SK-N-DZ (cell line): ENCODE measurements at regions not wholly inside any gene's neighbourhood (a gene's known extent, or its start where the extent isn't known, plus 50 kb on each side); places are given as distances from the start of the nearest gene placed in this dataset.

Experiments
- DNase-seq: peaks from one replicate; pipeline ENCODE4 v3.0.0-alpha.2; 2015; ENCODE audit warnings: low spot score

GRCh38 chr15:47194718-47195117 is 522.6 kb upstream of the SEMA6D start:
- DNase-seq: peak; percentile 35

- peak; percentile 93 for DNase-seq
Observed at GRCh38 chr15:47196048-47196447, 521.3 kb upstream of the SEMA6D start.

- no peak for DNase-seq
Observed at GRCh38 chr15:47203993-47204392, 513.3 kb upstream of the SEMA6D start.

GRCh38 chr15:47206358-47206978 is 510.8 kb upstream of the SEMA6D start:
- no peak for DNase-seq

- no peak for DNase-seq
Observed at GRCh38 chr15:47209591-47209990, 507.7 kb upstream of the SEMA6D start.

GRCh38 chr15:47212222-47213010 is 504.9 kb upstream of the SEMA6D start:
- no peak for DNase-seq

- DNase-seq: no peak
Observed at GRCh38 chr15:47213883-47214282, 503.4 kb upstream of the SEMA6D start.

GRCh38 chr15:47218295-47218694 is 499.0 kb upstream of the SEMA6D start:
- no peak for DNase-seq

- no peak for DNase-seq
Observed at GRCh38 chr15:47244361-47244760, 472.9 kb upstream of the SEMA6D start.

GRCh38 chr15:47246317-47246716 is 471.0 kb upstream of the SEMA6D start:
- no peak for DNase-seq

- no peak for DNase-seq
Observed at GRCh38 chr15:47258521-47258920, 458.8 kb upstream of the SEMA6D start.

- DNase-seq: no peak
Observed at GRCh38 chr15:47265686-47266085, 451.6 kb upstream of the SEMA6D start.

- DNase-seq: no peak
Observed at GRCh38 chr15:47266566-47266965, 450.7 kb upstream of the SEMA6D start.

- no peak for DNase-seq
Observed at GRCh38 chr15:47273864-47274263, 443.4 kb upstream of the SEMA6D start.

- DNase-seq: no peak
Observed at GRCh38 chr15:47283246-47283645, 434.1 kb upstream of the SEMA6D start.

- DNase-seq: no peak
Observed at GRCh38 chr15:47288794-47289193, 428.5 kb upstream of the SEMA6D start.

- no peak for DNase-seq
Observed at GRCh38 chr15:47289656-47290055, 427.6 kb upstream of the SEMA6D start.

- no peak for DNase-seq
Observed at GRCh38 chr15:47291767-47292166, 425.5 kb upstream of the SEMA6D start.

GRCh38 chr15:47292638-47293190 is 424.6 kb upstream of the SEMA6D start:
- no peak for DNase-seq

GRCh38 chr15:47293466-47294162 is 423.7 kb upstream of the SEMA6D start:
- DNase-seq: no peak

- DNase-seq: no peak
Observed at GRCh38 chr15:47294765-47295259, 422.5 kb upstream of the SEMA6D start.

GRCh38 chr15:47296881-47297280 is 420.4 kb upstream of the SEMA6D start:
- no peak for DNase-seq
